Stimulated activated naive CD8-positive, alpha-beta T cell treated with anti-CD3 and anti-CD28 coated beads, Interleukin-15, Interleukin-2, amounts not matched to agents 100 U/mL and 50 U/mL, for 24 hours (primary cell): ENCODE measurements at regions not wholly inside any gene's neighbourhood (a gene's known extent, or its start where the extent isn't known, plus 50 kb on each side); places are given as distances from the start of the nearest gene placed in this dataset.
"Not testable (repeated sequence)": the region's sequence is repeated elsewhere in the genome, so short reads cannot be mapped to it uniquely, and the experiment has no call there.

Experiments
- ATAC-seq: fragments of 150-1000 bp; cut with Tn5 transposase; one replicate; pipeline ENCODE4 v1.10.0; 2021
- DNase-seq: peaks from one replicate; pipeline ENCODE4 v3.0.0; 2021

DNA sequence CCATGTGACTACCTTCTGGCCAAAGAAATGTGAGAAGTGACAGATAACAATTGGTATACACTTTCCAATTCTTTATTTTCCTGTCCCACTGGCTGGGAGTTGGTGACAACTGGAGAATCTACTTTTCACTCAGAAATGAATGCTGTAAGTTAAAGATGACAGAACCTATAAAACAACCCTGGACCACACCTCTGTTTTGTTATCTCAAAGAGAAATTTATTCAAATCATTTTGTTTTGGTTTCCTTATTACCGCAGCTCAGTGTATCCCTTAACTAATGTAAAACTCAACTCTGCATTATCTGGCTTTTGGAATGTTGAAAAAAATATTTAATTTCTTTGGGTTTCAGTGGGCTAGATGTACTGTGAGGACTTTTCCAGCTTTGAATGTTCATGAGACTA, 469.8 kb downstream of the PCDH7 start:
- ATAC-seq (no peak), DNase-seq (no peak)

DNA sequence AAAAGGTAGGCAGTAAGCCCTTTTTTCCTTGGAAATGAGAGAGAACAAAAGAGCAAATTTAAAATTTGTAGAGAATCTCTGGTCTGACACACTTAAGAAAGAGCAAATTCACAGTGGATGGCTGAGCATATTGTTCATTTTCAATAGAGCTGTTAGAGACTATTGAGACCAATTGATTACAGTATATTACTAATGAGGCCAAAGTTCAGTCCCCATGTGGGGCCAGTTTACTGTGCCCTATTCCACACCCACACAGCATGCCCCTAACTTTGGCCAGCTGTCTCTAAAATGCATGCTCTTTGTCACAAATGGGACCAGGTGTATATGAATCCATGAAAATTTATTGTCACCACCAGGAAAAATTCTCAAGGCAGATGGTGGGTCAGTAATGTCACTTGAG, 470.5 kb downstream of the PCDH7 start:
- DNase-seq (no peak), ATAC-seq (no peak)

DNA sequence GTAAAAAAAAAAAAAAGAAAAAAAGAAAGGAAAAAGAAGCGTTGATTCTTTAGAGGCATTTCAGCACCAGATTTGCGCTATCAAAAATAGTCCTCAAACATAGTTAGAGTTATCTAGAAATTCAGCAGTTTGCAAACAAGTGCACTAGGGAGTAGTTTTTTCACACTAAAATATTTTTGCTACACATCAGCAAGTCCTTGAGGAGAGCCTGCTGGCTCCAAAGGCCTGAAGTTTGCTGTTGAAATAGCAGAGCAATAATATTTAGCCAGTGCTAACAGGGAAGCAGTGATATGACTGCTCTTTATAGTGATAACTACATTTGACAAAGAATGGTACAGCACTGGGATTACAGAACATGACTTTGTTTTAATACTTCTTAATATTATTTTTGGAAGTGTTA, 472.2 kb downstream of the PCDH7 start:
- ATAC-seq (no peak), DNase-seq (no peak)

DNA sequence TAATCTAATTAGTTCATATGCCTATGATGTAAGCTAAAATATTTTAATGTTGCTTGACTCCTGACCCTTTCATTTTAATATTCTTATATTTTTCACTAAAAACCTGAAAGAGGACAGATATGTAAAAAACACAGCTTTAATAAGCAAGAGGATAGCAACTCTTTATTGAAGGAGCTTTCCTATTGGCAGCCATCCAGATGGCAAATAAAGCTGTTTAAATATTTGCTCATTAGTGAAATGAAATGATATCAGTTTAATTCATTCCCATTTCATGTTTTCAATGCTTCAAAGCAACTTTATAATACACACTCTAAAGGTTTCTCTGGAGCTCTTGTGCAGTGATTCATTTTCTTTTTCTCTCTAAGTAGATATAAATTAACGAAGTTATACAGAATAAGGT, 473.4 kb downstream of the PCDH7 start:
- ATAC-seq (no peak), DNase-seq (no peak)

DNA sequence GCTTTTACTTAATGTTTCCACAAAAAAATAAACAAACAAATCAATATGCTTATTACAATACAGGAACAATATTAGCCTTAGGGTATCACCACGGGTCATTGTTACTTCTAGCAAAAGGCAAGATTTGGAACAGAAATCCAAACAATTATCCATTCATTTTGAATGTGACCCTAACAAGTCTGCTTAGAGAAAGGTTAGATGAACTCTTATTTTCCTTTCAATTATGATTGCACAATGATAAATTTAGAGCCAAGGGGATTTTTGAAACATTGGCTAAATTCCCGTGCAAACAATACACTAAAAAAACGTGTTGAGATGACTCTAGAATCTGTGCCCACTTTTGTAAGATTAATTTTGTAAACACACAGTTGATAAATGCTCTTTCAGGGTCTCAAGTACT, 474.7 kb downstream of the PCDH7 start:
- ATAC-seq (no peak), DNase-seq (no peak)

DNA sequence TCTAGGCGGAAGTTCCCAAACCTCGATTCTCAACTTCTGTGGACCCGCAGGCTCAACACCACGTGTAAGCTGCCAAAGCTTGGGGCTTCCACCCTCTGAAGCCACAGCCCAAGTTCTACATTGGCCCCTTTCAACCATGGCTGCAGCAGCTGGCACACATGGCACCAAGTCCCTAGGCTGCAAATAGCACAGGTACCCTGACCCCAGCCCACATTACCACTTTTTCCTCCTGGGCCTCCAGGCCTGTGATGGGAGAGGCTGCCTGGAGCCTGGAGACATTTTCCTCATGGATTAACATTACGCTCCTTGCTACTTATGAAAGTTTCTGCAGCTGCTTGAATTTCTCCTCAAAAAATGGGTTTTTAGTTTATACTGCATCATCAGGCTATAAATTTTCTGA, 479.5 kb downstream of the PCDH7 start:
- ATAC-seq (no peak), DNase-seq (no peak)

DNA sequence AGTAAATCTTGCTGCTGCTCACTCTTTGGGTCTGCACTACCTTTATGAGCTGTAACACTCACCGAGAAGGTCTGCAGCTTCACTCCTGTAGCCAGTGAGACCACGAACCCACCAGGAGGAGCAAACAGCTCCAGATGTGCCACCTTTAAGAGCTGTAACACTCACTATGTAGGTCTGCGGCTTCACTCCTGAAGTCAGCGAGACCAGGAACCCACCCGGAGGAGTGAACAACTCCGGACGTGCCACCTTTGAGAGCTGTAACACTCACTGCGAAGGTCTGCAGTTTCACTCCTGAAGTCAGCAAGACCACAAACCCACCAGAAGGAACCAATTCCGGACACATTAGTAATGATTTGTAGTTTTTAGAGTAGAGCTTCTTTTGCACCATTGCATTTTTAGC, 481.9 kb downstream of the PCDH7 start:
- not testable (repeated sequence) for ATAC-seq, DNase-seq

DNA sequence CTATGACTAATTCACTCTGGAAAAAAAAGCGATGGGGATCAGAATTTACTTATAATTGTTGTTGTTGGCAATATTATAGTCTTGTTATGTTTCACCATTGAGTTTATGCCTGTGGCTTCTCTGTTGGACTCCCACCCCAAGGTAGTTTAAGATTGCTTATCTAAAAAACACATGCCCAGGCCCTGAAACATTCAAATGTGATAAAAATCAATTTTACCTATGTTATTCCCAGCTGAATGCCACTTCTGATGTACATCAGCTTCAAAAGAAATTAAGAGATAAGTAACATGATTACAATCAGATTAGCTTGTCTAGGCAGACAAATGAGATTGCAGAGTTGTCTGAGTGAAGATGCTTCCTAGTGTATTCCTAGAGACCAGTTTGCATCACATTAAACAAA, 484.7 kb downstream of the PCDH7 start:
- no peak for DNase-seq
- ATAC-seq: no peak

DNA sequence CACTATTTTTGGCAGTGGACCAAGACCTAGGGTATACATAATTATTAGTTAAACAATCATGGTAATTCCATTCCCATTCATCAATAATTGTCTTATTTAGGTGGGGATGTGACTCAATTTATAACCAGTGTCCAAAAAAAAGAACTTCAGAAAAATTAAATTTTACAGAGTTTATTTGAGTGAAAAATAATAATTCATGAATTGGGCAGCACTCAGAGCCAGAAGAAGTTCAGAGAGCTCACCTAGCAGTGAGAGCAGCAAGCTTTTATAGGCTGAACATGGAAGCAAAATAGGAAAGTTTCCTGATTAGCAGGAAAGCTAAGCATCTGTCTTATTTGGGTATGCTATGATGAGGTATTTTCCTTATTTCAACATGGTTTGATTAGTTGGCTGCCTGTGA, 500.8 kb downstream of the PCDH7 start:
- no peak for ATAC-seq
- DNase-seq: no peak

DNA sequence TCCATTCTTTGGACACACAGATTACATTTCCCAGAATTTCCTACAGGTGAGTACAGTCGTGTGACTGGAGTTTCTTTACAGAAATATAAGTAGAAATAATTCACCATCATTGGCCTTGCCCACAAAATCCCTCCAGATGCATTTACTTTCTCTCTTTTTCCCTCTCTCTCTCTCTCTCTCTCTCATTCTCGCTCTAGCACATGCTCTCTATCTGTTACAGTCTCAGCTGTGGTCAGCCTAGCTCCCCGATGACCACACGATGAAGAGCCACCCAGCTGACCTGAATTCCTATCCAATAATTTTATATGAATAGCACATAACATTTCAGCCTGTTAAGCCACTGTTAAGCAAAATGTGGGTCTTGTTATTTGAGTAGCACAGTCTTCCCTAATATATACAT, 507.9 kb downstream of the PCDH7 start:
- ATAC-seq (no peak), DNase-seq (no peak)

DNA sequence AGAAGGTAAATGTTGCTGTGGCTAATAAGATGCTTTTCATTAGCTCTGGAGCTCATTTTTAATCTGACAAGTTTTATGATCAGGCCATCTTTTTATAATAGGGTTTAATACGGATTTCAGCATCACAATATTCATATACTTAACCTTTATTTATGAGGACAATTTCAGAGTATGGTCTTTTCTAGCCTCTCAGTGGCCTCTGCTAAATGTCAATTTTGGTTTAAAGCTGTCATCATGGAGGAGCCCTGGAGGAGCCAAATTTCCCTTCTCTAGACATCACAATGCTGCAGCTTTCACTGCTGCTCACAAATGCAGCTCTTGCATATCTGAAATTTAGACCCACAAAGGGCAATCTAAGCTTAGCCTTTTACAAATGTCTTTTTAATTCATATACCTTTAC, 510.4 kb downstream of the PCDH7 start:
- DNase-seq: no peak

DNA sequence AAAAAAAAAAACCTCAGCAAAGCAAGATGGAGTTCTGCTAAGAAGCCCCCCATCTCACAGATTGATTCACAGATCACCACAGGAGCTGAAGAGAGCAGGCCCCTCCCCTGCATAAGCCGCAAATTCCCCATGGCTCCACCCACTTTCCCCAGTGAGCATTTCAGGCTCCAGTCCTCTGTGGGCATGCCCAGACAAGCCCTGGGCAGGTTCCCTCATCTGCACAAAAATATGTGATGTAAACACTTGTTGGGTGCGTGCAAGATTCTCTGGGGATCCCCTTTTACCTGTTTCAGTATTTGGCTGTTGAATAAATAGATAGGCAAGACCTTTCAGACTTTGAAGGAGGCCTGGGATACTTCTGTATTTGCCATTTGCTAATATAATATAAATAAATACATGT, 514.3 kb downstream of the PCDH7 start:
- ATAC-seq (no peak), DNase-seq (no peak)

More for the DNA sequence above, 510.4 kb downstream of the PCDH7 start:
- ATAC-seq: no peak

DNA sequence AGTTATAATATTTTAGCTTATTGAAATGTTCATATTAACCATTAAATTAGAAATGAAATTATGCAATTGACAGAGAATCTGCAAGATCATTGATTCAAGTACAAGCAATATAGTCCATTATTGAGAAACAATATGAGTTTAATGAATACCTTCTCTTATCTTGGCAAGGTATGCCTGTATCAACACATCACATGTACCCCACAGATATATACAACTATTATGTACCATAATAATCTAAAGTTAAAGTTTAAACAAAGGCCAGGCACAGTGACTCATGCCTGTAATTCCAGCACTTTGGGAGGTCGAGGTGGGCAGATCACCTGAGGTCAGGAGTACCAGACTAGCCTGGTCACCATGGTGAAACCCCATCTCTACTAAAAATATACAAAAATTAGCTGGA, 514.7 kb downstream of the PCDH7 start:
- no peak for ATAC-seq
- DNase-seq: no peak

DNA sequence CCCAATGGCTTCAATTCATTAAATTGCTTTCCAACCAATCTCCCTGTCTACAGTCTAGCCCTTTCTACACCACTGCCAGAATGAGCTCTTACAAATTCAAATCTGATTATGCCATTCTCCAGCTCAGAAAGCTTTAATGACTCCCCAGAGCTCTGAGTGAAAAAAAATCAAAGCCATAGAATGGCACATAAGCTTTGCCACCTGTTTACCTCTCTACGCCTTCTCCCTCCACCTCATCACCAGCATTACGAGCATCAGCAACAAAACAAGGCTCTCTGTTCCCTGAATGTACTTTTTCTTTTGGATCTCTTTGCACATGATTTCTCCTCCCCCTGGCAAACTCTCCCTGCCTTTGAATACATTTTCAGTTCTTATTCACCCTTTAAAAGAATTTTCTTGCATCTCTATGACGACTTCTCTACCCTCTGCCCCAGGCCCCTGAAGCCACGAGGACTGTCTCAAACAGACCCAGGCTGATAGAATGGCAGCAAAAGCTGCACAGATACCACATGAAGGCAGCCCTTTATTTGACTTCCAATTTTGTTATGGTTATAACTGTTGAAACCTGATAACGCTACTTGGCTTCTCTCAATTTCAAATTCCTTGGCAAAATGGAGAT, 516.0 kb downstream of the PCDH7 start:
- no peak for ATAC-seq

DNA sequence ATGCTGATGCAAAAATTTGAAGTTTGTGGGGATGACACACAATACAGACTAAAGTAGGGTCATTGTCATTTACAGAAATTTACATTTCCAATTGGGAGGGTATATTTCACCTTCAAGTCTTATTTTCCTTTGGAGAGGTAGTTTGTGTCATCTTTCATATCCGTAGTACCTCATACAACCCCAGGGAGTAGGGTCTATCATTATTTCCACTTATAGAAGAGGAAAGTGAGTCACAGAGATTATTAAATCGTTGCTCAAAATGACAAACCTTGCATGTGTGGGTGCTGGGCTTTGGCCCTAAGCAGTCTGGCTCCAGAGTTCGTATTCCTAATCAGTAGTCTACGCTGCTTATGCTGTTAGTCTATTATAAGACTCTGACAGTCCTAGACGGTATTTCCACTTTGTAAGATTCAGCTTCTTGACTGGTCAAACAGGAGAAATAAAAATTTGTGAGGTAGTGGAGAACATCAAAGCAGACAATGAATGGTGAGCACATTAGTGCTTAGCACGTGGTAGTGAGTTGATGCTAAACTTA, 516.5 kb downstream of the PCDH7 start:
- DNase-seq (no peak), ATAC-seq (no peak)

More for the DNA sequence above, 516.0 kb downstream of the PCDH7 start:
- DNase-seq: no peak

DNA sequence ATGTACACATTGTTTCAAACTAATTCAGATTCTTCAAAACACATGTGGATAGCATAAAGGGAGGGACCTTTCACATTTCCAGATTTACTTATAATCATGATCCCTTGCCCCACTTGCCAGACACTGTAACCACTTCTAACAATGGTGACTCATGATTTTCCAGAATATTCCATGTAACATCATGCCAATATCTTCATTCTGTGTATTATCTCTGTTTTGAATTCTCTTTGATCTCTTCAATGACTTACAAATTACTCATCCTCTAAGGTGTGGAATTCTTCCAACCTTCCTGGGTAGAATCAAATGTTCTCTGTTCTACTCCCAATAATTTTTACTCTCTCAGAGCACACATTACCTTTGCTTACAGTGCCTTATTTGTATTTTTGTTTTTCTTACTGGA, 517.1 kb downstream of the PCDH7 start:
- no peak for ATAC-seq
- no peak for DNase-seq

DNA sequence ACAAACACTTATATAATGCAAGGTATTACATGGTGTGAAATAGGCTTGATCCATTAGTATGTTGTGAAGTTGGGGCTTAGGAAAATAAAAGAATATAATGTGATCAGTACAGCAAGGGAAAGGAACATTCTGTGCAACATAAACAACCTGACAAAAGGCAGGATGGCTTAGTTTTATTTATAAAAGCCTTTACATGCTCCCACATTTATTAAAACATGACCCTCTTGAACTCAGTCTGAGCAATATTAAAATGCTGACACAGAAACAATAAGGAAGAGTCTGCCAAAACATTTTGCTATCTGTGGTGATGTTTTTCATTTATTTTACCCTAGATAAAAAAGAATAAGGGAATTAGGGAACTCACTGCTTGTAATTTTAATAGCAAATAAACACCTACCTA, 519.7 kb downstream of the PCDH7 start:
- DNase-seq: no peak
- ATAC-seq: no peak

DNA sequence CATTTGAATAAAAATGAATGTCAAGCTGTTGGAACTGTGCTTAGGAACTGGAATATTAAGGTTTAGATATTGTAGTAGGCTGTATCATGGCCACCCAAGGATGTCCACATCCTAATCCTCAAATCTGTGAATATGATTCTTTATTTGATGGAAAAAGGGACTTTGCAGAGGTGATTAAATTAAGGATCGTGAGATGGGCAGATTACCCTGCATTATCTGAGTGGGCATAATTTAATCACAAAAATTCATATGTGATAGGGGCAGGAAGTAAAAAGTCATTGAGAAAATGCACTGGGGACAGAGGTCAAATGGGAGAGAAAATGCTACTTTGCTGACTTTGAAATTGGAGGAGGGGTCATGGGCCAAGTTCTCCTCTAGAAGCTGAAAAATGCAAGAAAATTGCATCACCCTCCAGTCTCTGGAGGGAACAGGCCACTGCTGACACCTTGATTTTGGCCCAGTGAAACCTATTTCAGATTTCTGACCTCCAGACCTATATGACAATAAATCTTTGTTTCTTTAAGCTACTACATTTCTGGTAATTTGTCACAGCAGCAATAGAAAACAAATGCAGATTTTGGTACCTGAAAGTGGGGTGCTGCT, 521.4 kb downstream of the PCDH7 start:
- DNase-seq: no peak
- ATAC-seq: no peak

DNA sequence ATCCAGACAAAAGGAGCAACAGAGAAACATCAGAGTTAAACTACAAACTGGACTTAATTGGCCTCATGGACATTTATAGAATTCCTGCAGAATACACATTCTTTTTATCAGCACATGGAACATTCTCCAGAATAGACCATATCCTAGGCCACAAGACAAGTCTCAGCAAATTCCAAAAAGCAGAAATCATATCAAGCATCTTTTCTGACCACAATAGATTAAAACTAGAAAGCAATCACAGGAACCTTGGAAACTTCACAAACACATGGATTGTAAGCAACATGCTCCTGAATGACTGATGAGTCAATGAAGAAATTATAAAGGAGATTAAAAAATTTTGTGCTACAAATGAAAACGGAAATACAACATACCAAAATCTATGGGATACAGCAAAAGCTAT, 526.7 kb downstream of the PCDH7 start:
- DNase-seq: no peak
- no peak for ATAC-seq

DNA sequence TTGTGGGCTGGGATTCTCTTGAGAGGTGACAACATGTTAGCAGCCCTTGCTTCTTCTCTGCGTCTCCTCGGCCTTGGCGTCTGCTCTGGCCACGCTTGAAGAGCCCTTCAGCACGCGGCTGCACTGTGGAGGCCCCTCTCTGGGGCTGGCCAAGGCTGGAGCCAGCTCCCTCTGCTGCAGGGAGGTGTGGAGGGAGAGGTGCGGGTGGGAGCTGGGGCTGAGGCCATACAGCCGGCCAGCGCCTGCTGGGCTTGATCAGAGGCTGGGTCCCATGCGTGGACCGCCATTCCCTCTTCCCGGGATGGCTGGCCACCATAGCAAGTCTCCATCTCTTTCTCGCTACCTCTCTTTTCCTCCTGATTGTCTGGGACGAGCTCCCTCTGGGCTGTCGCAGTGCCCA, 539.0 kb downstream of the PCDH7 start:
- DNase-seq: no peak
- ATAC-seq: no peak

DNA sequence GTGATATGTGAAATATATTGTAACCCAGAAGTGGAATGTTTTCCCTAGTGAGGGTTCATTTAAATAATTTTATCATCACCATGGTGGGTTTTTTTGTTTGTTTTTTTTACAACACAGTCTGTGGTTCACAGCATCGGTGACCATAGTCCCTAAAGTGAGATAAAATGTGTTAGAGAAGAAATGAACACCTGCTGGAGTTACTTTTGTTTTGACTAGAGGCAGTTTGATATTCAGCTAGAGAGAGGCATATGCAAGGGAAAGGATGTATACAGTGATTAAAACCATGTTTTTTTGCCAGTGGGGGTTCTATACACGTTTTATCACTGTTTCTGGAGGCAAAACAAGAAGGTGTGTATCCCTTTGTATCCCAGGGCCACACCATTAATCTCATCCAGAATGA, 541.5 kb downstream of the PCDH7 start:
- ATAC-seq (no peak), DNase-seq (no peak)

DNA sequence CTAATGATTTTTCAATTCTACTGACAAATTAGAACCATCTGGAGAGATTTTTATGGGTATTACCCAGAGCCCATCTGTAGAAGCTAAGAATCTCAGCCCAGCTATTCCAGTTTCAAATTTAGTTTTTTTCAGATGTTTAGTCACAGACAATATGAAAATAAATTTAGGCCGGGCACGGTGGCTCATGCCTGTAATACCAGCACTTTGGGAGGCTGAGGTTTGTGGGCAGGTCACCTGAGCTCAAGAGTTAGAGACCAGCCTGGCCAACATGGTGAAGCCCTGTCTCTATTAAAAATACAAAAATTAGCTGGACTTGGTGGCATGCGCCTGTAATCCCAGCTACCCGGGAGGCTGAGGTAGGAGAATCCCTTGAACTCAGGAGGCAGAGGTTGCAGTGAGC, 545.9 kb downstream of the PCDH7 start:
- DNase-seq, ATAC-seq: not testable (repeated sequence)

DNA sequence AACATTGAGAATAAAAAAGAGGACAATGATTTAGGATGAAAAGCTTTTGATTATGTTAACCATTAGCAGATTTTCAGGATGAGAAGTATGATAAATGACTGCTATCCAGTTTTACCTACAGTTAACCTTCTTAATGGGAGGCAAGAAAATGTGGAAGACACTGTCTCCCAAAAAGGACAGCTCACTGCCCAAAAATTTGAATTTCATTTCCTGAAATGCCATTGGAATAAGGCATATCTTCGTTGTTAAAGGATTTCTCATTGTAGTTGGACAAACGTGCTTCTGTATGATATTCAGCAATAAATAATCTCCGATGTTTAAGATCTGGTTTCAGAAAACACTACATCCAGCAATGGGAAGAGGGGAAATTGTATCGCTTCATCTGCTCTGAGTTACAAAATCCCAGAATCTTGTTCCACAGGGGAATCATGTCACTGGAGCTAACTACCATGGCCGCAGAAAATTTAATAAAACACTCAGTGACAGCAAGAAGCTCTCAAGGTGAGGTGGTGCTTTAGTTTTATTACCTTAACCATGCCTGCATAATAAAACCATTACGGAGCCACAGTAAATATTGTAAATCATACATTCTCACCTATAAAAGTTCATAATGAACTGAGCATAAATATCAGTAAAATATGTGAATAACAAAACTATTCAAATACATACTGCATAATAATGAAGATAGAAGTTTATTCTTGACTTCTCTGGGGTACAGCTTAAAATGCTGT, 552.3 kb downstream of the PCDH7 start:
- ATAC-seq (no peak), DNase-seq (no peak)

DNA sequence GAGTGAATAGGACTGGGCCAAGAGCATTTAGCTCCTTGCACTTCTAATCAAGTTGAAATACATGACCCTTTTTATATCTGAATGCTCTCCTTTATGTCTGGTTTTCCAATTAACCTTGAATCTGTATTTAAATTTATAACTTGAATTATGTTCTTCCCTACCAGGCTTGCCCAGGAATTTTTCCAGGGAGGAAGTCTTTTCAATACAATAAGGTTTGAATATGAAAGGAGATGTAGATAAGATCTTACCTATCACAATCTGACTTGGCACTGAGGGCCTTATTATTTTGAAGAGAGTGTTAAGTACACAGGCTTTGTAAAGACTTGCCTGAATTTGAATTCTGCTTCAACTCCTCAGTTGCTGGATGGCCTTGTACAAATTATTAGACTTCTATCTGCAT, 555.7 kb downstream of the PCDH7 start:
- no peak for ATAC-seq
- DNase-seq: no peak
